HG02759 (cell line): ENCODE measurements at regions not wholly inside any gene's neighbourhood (a gene's known extent, or its start where the extent isn't known, plus 50 kb on each side); places are given as distances from the start of the nearest gene placed in this dataset.
A peak's percentile ranks its signal among the peaks of the same experiment; 100 is the strongest.
"Not testable (repeated sequence)": the region's sequence is repeated elsewhere in the genome, so short reads cannot be mapped to it uniquely, and the experiment has no call there.

ENCODE experiments used
- ATAC-seq: cut with Tn5 transposase; IDR thresholded peaks from one replicate; pipeline ENCODE4 v1.9.1; 2021; ENCODE audit warnings: mild to moderate bottlenecking, moderate library complexity; ENCODE audit not compliant: unreplicated experiment

- ATAC-seq: not testable (repeated sequence)
These were observed 52.8 kb downstream of the FOXD4L6 start for GRCh38 chr9:41075671-41076070.

DNA sequence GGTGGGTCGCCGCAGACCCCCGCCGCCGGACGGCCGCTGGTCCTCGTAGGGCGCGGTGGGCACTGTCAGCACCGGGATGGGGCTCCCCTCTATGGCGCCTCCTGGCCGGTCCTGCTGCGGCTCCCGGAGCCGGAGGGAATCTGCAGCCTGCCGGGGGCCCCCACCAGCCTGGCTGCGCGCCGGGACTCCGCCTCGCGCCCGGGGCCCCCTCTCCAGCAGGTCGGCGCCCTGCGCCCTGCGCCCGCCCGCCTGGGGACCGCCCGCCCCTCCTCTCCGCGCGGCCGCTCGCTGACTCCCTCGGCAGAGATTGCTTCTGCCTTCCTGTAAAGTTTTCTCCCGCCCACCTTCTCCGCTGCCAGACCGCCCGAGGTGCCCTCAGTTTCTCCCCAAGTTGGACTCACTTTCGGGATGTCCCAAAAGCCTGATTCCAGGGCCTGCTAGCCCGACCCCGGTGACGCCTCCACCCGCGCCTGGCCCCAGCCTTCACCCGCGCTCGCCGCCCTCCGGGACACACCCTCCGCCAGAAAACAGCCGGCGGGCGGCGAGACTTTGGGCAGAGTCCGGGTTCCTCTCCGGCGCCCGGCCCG lies 54.0 kb downstream of the FOXD4L6 start:
- peak; percentile 83 for ATAC-seq

- not testable (repeated sequence) for ATAC-seq
These were observed 54.8 kb downstream of the FOXD4L6 start for GRCh38 chr9:41073471-41074243.

- ATAC-seq: peak; percentile 78
These were observed 64.2 kb downstream of the FOXD4L6 start for GRCh38 chr9:41064125-41064795.

GRCh38 chr9:41063243-41063642 lies 65.2 kb downstream of the FOXD4L6 start:
- ATAC-seq: not testable (repeated sequence)

GRCh38 chr9:41059603-41060002 lies 68.9 kb downstream of the FOXD4L6 start:
- not testable (repeated sequence) for ATAC-seq

DNA sequence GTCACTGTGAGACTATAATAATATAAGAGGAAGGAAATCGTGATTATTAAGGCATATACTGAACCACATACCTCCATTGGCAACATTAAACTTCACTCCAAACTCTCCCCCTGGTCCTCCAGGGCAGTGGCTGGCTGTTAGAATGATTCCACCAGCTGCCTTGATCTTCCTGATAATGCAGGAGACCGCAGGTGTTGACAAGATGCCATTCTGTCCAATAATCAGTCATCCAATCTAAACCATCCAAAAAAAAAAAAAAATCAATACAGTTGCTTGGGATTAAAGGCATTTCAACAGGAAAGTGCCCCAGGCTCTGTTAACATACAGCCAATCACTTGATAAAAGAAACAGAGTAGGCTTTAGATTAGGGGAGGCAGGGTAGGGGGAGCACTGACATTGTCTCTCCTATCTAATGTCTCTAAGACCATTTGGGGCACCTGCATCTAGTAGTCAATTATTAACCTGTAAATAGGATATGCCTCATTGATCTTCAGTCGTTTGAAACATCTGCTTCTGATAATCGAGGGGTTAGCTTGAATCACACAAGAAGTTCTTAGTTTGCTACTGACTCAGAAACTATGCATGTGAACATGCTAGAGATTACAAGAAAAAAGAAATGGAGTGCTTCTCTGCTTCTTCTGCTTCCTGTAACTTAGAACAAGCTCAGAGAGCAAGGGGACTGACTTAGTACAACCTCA lies 74.7 kb downstream of the FOXD4L6 start:
- peak; percentile 95 for ATAC-seq

- ATAC-seq: not testable (repeated sequence)
These were observed 79.8 kb downstream of the FOXD4L6 start for GRCh38 chr9:41048672-41049071.

DNA sequence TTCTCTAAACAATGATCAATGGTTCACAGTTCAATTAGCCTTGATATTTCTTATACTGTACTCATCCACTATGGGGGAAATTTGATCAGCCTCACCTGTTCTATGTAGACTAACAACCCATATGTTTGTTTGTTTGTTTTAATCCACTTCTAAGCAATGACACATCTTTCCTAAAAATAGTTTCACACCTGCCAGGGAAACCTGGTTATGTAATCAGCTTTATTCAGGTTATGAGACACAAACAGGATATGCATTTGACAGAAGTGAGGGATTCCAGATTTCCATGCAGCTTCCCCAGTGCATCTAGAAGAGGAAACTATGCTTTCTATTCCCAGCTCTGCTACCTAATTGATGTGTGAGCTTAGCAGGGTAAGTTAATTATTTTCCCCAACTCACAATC lies 80.7 kb downstream of the FOXD4L6 start:
- ATAC-seq: not testable (repeated sequence)

GRCh38 chr9:41044930-41045329 lies 83.6 kb downstream of the FOXD4L6 start:
- ATAC-seq: not testable (repeated sequence)

DNA sequence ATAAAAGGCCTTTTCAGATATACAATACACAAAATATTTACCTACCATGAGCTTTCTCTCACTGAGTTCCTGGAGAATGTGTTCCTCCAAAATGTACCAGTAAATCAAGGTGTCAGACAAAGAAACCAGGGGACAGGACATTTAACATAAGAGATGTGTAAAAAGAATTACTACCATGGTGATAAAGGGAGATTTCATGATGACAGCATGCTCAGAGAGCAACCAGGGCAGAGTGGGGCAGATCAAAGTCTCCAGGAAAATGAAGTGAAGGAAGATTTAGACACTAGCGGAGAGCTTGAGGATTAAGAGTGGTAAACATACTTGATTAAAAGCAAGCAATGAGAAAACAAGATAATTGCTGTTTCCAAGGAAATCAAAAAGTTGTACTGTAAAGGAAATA lies 85.0 kb downstream of the FOXD4L6 start:
- not testable (repeated sequence) for ATAC-seq

- ATAC-seq: not testable (repeated sequence)
These were observed 86.4 kb downstream of the FOXD4L6 start for GRCh38 chr9:41042111-41042510.

DNA sequence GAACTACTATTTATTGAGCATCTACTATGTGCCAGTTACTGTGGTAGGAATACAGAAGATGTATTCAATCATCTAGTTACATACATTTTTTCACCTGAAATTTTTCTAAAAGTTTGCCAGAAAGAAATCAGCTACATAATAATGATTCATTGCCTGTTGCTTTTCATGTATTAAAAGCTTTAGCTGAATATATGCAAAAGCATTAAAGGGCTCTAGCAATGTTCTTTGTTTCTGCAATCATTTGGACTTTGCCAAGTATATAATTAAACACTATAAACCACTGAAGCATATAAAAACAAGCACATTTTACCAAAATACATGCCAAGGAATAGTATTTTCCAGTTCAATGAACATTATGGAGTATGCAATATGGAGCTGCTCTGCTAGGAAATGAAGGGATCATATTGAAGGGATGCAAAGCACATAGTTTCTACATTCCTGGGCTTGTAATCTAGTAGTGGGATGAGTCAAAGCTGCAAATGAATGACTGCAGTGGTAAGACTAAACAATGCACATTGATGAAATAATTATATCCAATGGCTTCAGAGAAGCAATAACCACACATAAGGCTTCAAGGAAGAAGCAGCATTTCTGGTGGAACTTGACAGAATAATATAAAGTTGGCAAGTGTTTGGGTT lies 87.7 kb downstream of the FOXD4L6 start:
- not testable (repeated sequence) for ATAC-seq

- ATAC-seq: not testable (repeated sequence)
These were observed 93.2 kb downstream of the FOXD4L6 start for GRCh38 chr9:41035276-41035675.

- not testable (repeated sequence) for ATAC-seq
These were observed 93.7 kb downstream of the FOXD4L6 start for GRCh38 chr9:41034699-41035197.

DNA sequence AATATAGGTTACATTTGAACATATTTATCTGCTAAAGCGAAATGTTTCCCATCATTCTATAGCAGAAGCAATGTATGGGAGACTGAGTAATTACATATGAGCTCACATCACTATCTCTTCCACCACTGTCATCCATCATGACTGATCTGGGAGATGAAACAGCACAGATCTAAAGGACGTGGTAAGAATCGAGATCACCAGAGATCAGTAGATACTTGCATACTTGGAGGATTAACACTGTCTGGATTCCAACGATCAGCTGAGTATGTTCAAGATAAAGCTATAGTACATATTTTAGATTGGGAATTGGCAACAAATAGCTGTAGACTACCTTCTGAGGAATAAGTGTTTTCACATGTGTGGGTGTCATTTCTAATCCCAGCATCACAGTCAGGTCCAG lies 94.6 kb downstream of the FOXD4L6 start:
- ATAC-seq: not testable (repeated sequence)

DNA sequence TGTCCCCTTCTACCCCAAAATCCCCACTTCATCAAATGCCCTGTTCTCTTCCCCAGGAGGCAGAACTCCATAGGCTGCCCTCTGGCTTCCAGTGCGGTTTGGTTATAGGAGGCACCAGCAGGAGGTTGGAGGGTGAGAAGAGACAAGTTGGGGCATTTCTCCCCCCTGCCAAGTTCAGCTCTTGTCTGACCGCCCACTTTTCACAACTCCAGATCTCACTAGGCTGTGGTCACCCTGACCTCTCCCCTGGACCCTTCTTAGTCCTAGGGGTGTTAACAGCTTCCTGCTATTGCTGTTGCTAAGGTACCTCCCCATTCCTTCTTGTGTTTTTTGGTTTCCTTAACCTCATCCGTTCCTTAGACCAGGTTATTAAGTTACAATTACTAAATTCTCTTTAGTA lies 95.1 kb downstream of the FOXD4L6 start:
- not testable (repeated sequence) for ATAC-seq

- not testable (repeated sequence) for ATAC-seq
These were observed 101.4 kb downstream of the FOXD4L6 start for GRCh38 chr9:41026912-41027676.

- not testable (repeated sequence) for ATAC-seq
These were observed 106.1 kb downstream of the FOXD4L6 start for GRCh38 chr9:41022365-41022764.
